T47D (cell line): ENCODE measurements at regions not wholly inside any gene's neighbourhood (a gene's known extent, or its start where the extent isn't known, plus 50 kb on each side); places are given as distances from the start of the nearest gene placed in this dataset.
"Not testable (repeated sequence)": the region's sequence is repeated elsewhere in the genome, so short reads cannot be mapped to it uniquely, and the experiment has no call there.

ENCODE experiments used
- DNase-seq, 2 experiments: peaks; one replicate each; pipeline versions ENCODE4 v3.0.0 to v3.0.0-alpha.2; 2011 to 2012; ENCODE audit warnings: low read depth in 1 of 2, low spot score in 1 of 2
- JUND ChIP-seq: IDR thresholded peaks from 2 replicates; pipeline ENCODE4 v1.6.1; 2012; ENCODE audit warnings: low read depth
- in situ Hi-C: cut with HindIII; loops from 2 replicates; pipeline ENCODE4 v1.10.0; 2016; ENCODE audit warnings: low sequenced_read_pairs, low pct_unique_long_range_greater_than_20kb

DNA sequence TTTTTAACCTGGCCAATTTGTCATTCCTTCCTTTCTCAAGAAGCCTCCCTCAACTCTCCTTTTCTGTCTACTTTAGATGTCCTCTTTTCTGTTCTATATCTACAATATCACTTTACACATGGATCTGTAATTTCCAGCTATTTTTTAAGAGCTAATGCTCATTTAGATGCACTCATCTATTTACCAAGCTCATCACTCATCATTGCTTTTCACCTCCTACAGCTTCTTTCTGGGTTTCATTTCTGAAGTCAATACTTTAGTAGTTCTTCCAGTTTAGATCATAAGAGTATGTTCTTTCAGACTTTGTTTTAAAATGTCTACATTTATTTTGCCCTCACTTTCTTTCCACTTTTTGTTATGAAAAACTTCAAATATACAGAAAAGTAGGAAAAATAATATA lies 466.9 kb downstream of the MID1IP1 start:
- in situ Hi-C loops, result no loop called here
- DNase-seq, result no peak
- TF ChIP-seq JUND, result no peak

DNA sequence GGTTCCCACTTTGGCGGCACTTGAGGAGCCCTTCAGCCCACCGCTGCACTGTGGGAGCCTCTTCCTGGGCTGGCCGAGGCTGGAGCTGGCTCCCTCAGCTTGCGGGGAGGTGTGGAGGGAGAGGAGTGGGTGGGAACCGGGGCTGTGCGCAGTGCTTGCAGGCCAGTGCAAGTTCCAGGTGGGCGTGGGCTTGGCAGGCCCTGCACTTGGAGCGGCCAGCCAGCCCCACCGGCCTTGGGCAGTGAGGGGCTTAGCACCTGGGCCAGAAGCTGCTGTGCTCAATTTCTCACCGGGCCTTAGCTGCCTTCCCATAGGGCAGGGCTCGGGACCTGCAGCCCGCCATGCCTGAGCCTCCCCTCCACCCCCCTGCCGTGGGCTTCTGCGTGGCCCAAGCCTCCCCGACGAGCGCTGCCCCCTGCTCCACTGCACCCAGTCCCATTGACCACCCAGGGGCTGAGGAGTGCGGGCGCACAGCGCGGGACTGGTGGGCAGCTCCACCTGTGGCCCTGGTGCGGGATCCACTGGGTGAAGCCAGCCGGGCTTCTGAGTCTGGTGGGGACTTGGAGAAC lies 474.3 kb downstream of the MID1IP1 start:
- in situ Hi-C loops, result no loop called here
- TF ChIP-seq JUND, result no peak
- no peak for DNase-seq

DNA sequence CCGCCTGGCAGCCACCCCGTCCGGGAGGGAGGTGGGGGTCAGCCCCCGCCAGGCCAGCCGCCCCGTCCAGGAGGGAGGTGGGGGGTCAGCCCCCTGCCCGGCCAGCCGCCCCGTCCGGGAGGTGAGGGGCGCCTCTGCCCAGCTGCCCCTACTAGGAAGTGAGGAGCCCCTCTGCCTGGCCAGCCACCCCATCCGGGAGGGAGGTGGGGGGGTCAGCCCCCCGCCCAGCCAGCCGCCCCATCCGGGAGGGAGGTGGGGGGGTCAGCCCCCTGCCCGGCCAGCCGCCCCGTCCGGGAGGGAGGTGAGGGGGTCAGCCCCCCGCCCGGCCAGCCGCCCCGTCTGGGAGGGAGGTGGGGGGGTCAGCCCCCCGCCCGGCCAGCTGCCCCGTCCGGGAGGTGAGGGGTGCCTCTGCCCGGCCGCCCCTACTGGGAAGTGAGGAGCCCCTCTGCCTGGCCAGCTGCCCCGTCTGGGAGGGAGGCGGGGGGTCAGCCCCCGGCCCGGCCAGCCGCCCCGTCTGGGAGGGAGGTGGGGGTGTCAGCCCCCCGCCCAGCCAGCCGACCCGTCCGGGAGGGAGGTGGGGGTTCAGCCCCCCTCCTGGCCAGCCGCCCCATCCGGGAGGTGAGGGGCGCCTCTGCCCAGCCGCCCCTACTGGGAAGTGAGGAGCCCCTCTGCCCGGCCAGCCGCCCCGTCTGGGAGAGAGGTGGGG lies 476.6 kb downstream of the MID1IP1 start:
- in situ Hi-C loops, DNase-seq: not testable (repeated sequence)

DNA sequence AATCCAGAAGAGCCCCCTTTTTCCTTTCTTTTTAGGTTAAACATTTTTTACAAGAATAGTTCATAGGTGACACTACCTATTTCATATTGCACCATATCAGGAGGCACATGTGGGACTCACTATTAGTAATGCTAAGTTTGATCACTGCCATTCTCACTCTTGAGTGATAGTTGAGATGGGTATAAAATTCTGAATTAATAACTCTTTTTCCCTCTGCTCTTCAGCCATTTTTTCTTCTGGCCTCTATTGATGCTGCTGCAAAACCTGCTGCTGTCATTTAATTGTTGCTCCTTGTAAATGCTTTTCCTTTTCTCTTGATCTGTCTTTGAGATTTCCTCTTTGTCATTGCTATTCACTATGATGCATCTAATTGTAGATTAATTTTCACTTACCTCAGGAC lies 482.0 kb downstream of the MID1IP1 start:
- in situ Hi-C loops, result no loop called here
- TF ChIP-seq JUND, result no peak
- no peak for DNase-seq

DNA sequence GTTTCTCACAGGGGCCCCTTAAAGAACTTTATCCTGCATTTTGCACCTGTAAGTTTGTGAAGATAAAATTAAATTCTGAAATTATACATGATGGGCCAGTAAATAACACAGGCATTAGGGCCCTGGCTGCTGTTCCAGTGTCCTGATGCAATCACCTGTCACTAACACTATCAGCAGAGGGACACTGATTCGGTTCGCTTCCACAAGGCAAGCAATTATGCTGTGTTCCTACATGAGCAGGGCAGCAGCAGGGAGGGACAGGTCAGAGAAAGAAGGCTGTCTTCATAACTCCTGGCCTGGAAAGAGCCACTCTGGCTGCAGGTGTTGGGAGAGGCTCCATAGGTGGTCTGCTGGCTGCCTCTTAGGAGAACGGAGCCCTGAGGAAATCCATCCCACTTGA lies 487.3 kb downstream of the MID1IP1 start:
- TF ChIP-seq JUND, result no peak

DNA sequence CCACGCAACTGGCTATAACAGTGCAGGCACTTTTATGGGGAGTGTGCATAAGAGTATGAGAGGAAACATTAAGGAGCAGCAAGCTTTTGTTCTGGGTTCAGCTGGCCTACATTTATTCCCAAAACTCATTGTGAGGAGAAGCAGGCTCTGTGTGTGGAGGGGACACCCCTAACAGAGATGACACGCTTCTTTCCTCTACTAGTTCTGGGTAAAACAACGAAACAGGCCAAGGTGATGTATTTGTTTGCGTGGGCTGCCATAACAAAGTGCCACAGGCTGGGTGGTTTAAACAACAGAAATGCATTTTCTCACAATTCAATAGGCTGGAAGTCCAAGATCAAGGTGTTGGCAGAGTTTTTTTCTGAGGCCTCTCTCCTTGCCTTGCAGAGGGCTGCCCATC lies 488.6 kb downstream of the MID1IP1 start:
- no peak for DNase-seq
- no peak for TF ChIP-seq JUND
- in situ Hi-C loops, result no loop called here

More for the DNA sequence above, 487.3 kb downstream of the MID1IP1 start:
- DNase-seq, result no peak
- in situ Hi-C loops, result no loop called here

DNA sequence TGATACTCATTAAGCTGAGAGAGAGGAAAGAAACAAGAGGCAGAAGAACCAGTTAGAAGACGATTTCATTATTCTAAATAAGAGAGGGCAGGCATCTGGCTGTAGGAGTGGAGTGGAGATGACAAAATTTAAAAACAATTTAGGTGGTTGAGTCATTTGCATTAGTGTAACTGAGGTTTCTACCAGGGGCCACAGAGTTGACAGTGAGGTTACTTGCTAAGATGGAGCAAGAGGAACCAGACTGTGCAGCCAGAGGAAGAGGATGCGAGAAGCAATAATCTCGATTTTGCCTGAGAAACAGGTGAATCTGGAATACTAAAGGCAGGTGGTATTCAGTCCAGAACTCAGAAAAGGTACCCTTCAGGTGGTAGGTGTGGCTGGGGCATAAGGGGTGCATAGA lies 491.9 kb downstream of the MID1IP1 start:
- no peak for DNase-seq
- no peak for TF ChIP-seq JUND
- in situ Hi-C loops, result no loop called here

DNA sequence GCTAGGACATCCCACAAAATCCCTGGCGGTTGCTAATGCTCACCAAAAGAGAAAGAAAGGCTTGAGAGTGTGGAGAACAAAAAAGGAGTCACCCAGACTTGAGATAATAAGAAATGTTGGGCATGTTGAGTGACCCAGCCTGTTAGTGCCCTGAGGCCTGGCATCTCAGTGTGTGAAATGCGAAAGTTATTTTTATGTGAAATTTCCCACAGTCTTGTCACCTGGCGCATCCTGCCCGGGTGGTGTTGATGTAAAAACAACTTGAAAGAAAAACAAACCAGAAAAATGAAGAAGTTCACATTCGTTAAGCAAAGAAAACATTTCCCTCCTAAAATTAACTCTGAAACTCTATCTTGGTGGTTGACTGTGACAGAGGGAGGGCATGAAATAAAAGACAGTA lies 495.2 kb downstream of the MID1IP1 start:
- TF ChIP-seq JUND, result no peak
- in situ Hi-C loops, result no loop called here
- no peak for DNase-seq

DNA sequence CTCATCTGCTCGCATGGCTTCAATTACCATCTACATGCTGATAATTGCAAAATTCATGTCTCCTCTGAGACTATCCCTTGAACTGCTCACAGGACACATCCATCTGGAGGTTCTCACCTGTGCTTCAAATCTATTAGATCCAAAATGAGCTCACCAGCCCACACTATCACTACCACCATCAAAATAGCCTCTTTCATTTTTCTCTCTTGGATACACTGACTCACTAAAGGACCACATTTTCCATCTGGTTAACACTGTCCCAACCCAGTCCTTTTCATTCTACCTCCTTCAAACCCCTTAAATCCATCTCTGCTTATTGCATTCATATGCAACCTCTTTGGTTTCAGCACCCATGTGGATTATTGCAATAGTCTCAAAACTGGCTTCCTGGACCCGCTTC lies 497.6 kb downstream of the MID1IP1 start:
- in situ Hi-C loops, result no loop called here
- TF ChIP-seq JUND, result no peak
- DNase-seq, result no peak

DNA sequence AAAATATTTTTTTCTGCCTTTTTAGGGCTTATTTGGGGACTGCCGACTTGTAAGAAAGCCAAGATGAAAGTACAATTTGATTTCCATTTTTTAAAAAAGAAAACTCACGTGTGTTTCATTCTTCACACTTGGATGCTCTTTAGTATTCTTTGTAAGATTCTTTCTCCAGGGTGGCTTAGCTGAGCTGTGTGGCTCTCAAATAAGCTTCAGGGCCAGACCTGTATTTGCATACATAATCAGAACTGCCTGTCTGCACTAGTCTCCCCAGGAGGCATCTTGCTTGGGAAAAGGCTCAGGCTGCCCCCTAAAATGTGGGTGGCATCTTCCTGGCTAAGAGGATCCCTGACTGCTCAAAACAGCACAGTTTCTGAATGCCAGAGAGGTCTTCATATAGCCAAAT lies 498.4 kb downstream of the MID1IP1 start:
- no peak for TF ChIP-seq JUND
- in situ Hi-C loops, result no loop called here
- DNase-seq, result no peak

DNA sequence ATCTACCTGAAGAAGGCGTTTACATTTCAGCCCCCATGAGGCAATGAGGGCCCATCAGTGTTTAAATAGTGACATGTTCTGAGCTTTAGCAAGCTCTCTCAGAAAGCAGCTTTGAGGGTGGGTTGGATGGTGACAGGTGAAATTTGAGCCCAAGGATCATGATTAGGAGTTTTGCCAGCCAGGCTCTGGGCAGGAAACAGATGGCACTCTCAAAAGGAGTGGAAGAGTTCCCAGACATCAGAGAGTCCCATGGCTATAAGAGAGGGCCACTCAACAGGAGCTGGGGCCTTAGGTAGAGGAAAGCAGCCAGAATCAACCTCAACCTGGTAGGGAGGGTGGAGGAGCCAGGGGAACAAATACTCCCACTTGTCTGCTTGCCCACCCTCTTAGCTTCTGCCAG lies 499.8 kb downstream of the MID1IP1 start:
- in situ Hi-C loops, result no loop called here
- no peak for TF ChIP-seq JUND
- no peak for DNase-seq

DNA sequence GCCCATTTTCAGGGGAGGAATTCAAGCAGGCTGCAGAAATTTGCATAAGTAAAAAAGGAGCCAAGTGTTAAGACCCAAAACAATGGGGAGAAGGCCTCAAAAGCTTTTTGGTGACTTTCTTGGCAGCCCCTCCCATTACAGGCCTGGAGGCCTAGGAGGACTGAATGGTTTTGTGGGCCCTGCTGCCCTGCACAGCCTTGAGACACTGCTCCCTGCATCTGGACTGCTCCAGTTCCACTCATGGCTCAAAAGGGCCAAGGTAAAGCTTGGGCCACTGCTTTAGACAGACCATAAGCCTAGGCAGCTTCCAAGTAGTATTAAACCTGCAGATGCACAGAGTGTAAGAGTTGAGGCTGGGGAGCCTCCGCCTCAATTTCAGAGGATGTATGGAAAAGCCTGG lies 501.6 kb downstream of the MID1IP1 start:
- in situ Hi-C loops, result no loop called here
- no peak for TF ChIP-seq JUND
- no peak for DNase-seq

DNA sequence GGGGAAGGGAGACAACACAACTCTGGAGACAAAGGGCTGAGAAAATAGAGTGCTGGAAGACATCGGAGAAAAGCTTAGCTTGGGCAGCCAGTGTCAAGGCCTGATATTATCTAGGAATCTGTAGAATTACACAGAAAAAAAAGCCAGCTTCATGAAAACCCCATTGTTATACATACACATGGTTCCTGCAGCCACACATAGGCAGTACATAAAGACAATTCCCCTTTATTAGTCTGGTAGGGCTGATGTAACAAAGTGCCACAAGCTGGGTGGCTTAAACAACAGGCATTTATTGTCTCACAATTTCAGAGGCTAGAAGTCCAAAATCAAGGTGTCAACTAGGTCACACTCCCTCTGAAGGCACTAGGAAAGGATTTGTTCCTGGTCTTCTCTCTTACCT lies 503.5 kb downstream of the MID1IP1 start:
- no peak for TF ChIP-seq JUND
- no peak for DNase-seq
- in situ Hi-C loops, result no loop called here

DNA sequence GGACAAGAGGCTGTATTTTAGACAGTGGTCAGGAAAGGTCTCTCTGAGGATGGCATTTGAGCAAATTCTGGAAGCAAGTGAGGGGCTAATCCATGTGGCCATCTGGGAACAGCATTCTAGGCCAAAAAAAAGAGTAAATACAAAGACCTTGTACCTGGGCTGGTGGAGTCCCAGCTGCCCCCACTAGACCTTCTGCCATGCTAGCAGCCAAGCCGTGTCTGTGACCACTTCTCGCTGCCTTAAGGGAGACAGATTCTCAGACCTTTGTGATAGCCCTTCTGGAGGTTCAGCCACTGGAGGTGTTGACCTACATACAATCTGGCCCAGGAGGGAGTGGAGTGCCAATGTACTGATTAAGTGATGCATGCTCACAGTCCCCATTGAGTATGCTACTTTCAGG lies 506.2 kb downstream of the MID1IP1 start:
- in situ Hi-C loops, result no loop called here
- no peak for DNase-seq
- TF ChIP-seq JUND, result no peak
